ENCODE measurements at regions not wholly inside any gene's neighbourhood (a gene's known extent, or its start where the extent isn't known, plus 50 kb on each side); places are given as distances from the start of the nearest gene placed in this dataset.

DNA sequence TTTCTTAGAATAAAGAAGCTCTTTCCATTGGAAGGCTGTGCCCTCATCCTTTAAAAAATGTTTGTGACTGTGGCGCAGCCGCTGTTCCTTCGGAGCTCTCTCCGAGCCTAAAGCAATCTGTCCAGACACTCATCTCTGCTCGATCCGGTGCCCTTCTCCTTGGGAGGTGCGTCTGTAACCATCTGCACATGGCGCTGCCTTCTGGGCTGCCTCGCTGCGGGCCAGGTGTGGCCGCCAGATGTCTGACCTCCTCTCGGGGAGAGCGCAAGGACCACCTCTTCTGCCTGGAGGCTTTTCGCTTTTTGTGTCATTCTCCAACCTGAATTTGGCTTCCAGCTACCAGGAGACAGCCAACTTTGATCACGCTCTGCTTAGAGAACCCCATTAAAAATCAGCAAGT is 153.4 kb upstream of the PTCH1 start:
- no peak for TF ChIP-seq CTCF (IDR thresholded peaks at IDR 0.05; ENCODE audit: insufficient read depth, low read length)
- TF ChIP-seq, protein P1, sequence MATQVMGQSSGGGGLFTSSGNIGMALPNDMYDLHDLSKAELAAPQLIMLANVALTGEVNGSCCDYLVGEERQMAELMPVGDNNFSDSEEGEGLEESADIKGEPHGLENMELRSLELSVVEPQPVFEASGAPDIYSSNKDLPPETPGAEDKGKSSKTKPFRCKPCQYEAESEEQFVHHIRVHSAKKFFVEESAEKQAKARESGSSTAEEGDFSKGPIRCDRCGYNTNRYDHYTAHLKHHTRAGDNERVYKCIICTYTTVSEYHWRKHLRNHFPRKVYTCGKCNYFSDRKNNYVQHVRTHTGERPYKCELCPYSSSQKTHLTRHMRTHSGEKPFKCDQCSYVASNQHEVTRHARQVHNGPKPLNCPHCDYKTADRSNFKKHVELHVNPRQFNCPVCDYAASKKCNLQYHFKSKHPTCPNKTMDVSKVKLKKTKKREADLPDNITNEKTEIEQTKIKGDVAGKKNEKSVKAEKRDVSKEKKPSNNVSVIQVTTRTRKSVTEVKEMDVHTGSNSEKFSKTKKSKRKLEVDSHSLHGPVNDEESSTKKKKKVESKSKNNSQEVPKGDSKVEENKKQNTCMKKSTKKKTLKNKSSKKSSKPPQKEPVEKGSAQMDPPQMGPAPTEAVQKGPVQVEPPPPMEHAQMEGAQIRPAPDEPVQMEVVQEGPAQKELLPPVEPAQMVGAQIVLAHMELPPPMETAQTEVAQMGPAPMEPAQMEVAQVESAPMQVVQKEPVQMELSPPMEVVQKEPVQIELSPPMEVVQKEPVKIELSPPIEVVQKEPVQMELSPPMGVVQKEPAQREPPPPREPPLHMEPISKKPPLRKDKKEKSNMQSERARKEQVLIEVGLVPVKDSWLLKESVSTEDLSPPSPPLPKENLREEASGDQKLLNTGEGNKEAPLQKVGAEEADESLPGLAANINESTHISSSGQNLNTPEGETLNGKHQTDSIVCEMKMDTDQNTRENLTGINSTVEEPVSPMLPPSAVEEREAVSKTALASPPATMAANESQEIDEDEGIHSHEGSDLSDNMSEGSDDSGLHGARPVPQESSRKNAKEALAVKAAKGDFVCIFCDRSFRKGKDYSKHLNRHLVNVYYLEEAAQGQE (IDR thresholded peaks at IDR 0.05; ENCODE audit: insufficient replicate concordance, low read depth), result no peak

Data from HL-60 (cell line).